ENCODE measurements at regions not wholly inside any gene's neighbourhood (a gene's known extent, or its start where the extent isn't known, plus 50 kb on each side); places are given as distances from the start of the nearest gene placed in this dataset.
"Not testable (repeated sequence)": the region's sequence is repeated elsewhere in the genome, so short reads cannot be mapped to it uniquely, and the experiment has no call there.

- no peak for DNase-seq
Observed at GRCh38 chr3:118504906-118505305, 529.7 kb downstream of the IGSF11 start.

GRCh38 chr3:118505784-118506183, 528.9 kb downstream of the IGSF11 start:
- DNase-seq: no peak

- no peak for DNase-seq
Observed at GRCh38 chr3:118511402-118511801, 523.2 kb downstream of the IGSF11 start.

GRCh38 chr3:118512301-118512700, 522.3 kb downstream of the IGSF11 start:
- no peak for DNase-seq

- no peak for DNase-seq
Observed at GRCh38 chr3:118525077-118525476, 509.6 kb downstream of the IGSF11 start.

- no peak for DNase-seq
Observed at GRCh38 chr3:118526758-118527513, 507.7 kb downstream of the IGSF11 start.

GRCh38 chr3:118527514-118528044, 507.1 kb downstream of the IGSF11 start:
- DNase-seq: no peak

GRCh38 chr3:118529554-118529953, 505.1 kb downstream of the IGSF11 start:
- DNase-seq: no peak

- no peak for DNase-seq
Observed at GRCh38 chr3:118530350-118530922, 504.2 kb downstream of the IGSF11 start.

- DNase-seq: not testable (repeated sequence)
Observed at GRCh38 chr3:118530927-118531356, 503.7 kb downstream of the IGSF11 start.

GRCh38 chr3:118531816-118532215, 502.8 kb downstream of the IGSF11 start:
- DNase-seq: no peak

GRCh38 chr3:118533676-118534075, 501.0 kb downstream of the IGSF11 start:
- no peak for DNase-seq

GRCh38 chr3:118534519-118534918, 500.1 kb downstream of the IGSF11 start:
- DNase-seq: no peak

- no peak for DNase-seq
Observed at GRCh38 chr3:118536764-118537163, 497.9 kb downstream of the IGSF11 start.

GRCh38 chr3:118537454-118537853, 497.2 kb downstream of the IGSF11 start:
- no peak for DNase-seq

GRCh38 chr3:118538187-118538586, 496.5 kb downstream of the IGSF11 start:
- no peak for DNase-seq

- not testable (repeated sequence) for DNase-seq
Observed at GRCh38 chr3:118539820-118540447, 494.7 kb downstream of the IGSF11 start.

- DNase-seq: not testable (repeated sequence)
Observed at GRCh38 chr3:118540448-118540821, 494.2 kb downstream of the IGSF11 start.

- no peak for DNase-seq
Observed at GRCh38 chr3:118540826-118541225, 493.8 kb downstream of the IGSF11 start.

- DNase-seq: no peak
Observed at GRCh38 chr3:118541796-118542195, 492.9 kb downstream of the IGSF11 start.

GRCh38 chr3:118543832-118544231, 490.8 kb downstream of the IGSF11 start:
- no peak for DNase-seq

- no peak for DNase-seq
Observed at GRCh38 chr3:118544458-118544857, 490.2 kb downstream of the IGSF11 start.

- no peak for DNase-seq
Observed at GRCh38 chr3:118548434-118548833, 486.2 kb downstream of the IGSF11 start.

GRCh38 chr3:118550122-118550521, 484.5 kb downstream of the IGSF11 start:
- no peak for DNase-seq

All from hematopoietic multipotent progenitor cell treated with erythropoietin and hydrocortisone succinate and interleukin-3 and kit ligand, for 6 days (in vitro differentiated cells).